HEK293 (cell line): ENCODE measurements at regions not wholly inside any gene's neighbourhood (a gene's known extent, or its start where the extent isn't known, plus 50 kb on each side); places are given as distances from the start of the nearest gene placed in this dataset.

Experiments
- ATF2 ChIP-seq: fragments of 450-650 bp; formaldehyde crosslinking; IDR thresholded peaks from 2 replicates; pipeline ENCODE4 v1.5.1; 2016; ENCODE audit warnings: missing biosample characterization, missing genetic modification characterization, low read depth
- CTCF ChIP-seq: fragments of 450-650 bp; formaldehyde crosslinking; IDR thresholded peaks from 2 replicates; pipeline ENCODE4 v1.5.1; 2016; ENCODE audit warnings: missing biosample characterization, missing genetic modification characterization
- HOXA7 ChIP-seq: sonication (generic); formaldehyde crosslinking; IDR thresholded peaks from 2 replicates; pipeline ENCODE4 v1.8.1; 2022; ENCODE audit warnings: missing genetic modification reagents, borderline replicate concordance
- ZBTB10 ChIP-seq: fragments of 450-650 bp; formaldehyde crosslinking; IDR thresholded peaks from 2 replicates; pipeline ENCODE4 v1.5.1; 2016; ENCODE audit warnings: missing biosample characterization, missing genetic modification characterization
- ZNF121 ChIP-seq: fragments of 450-650 bp; formaldehyde crosslinking; IDR thresholded peaks from 2 replicates; pipeline ENCODE4 v1.5.1; 2016; ENCODE audit warnings: missing biosample characterization, missing genetic modification characterization
- ZNF274 ChIP-seq, 2 experiments: fragments of 200-500 bp in 1 of 2; fragments of 450-650 bp in 1 of 2; sonication (Bioruptor generic) in 1 of 2; formaldehyde crosslinking in 1 of 2; IDR thresholded peaks; 2 replicates each; pipeline versions ENCODE4 v1.5.1 to v1.6.1; 2014 to 2016; ENCODE audit warnings: borderline replicate concordance in 1 of 2, inconsistent platforms in 1 of 2, low read length in 1 of 2, missing biosample characterization in 1 of 2, missing genetic modification characterization in 1 of 2
- ZNF324 ChIP-seq: fragments of 450-650 bp; formaldehyde crosslinking; IDR thresholded peaks from 2 replicates; pipeline ENCODE4 v1.5.1; 2016; ENCODE audit warnings: missing biosample characterization, missing genetic modification characterization
- ZNF335 ChIP-seq: fragments of 450-650 bp; formaldehyde crosslinking; conservative IDR thresholded peaks from 2 replicates; pipeline ENCODE4 v1.5.1; 2016; ENCODE audit warnings: missing biosample characterization, missing genetic modification characterization
- ZNF350 ChIP-seq: fragments of 450-650 bp; formaldehyde crosslinking; IDR thresholded peaks from 2 replicates; pipeline ENCODE4 v1.5.0; 2017; ENCODE audit warnings: missing biosample characterization, mild to moderate bottlenecking, missing genetic modification characterization
- ZNF514 ChIP-seq: fragments of 450-650 bp; formaldehyde crosslinking; IDR thresholded peaks from 2 replicates; pipeline ENCODE4 v1.5.1; 2016; ENCODE audit warnings: missing biosample characterization, missing genetic modification characterization
- ZNF580 ChIP-seq: fragments of 450-650 bp; formaldehyde crosslinking; IDR thresholded peaks from 2 replicates; pipeline ENCODE4 v1.5.1; 2016; ENCODE audit warnings: missing biosample characterization, missing genetic modification characterization
- ZNF654 ChIP-seq: fragments of 450-650 bp; formaldehyde crosslinking; IDR thresholded peaks from 2 replicates; pipeline ENCODE4 v1.5.1; 2016; ENCODE audit warnings: low read depth, missing biosample characterization, missing genetic modification characterization
- ZNF777 ChIP-seq: fragments of 450-650 bp; formaldehyde crosslinking; IDR thresholded peaks from 2 replicates; pipeline ENCODE4 v1.5.1; 2017; ENCODE audit warnings: missing biosample characterization, missing genetic modification characterization, borderline replicate concordance
- ZSCAN18 ChIP-seq: fragments of 450-650 bp; formaldehyde crosslinking; IDR thresholded peaks from 2 replicates; pipeline ENCODE4 v1.5.1; 2016; ENCODE audit warnings: missing biosample characterization, missing genetic modification characterization

GRCh38 chr14:66115740-66116502 is 370.2 kb upstream of the CCDC196 start:
- no peak for TF ChIP-seq ZNF350 (tag by site-specific recombination)
- no peak for TF ChIP-seq CTCF
- no peak for TF ChIP-seq ZSCAN18 (tag by site-specific recombination)
- no peak for TF ChIP-seq ZNF335
- no peak for TF ChIP-seq ZNF777 (tag by site-specific recombination)
- no peak for TF ChIP-seq ATF2 (tag by site-specific recombination)
- no peak for TF ChIP-seq ZNF580 (tag by site-specific recombination)
- no peak for TF ChIP-seq ZNF514
- no peak for TF ChIP-seq ZBTB10
- TF ChIP-seq ZNF654 (tag by site-specific recombination), result no peak
- TF ChIP-seq ZNF121 (tag by site-specific recombination), result no peak
- no peak for TF ChIP-seq ZNF324 (tag by site-specific recombination)
- TF ChIP-seq ZNF274 (IDR thresholded peaks at IDR 0.05; ENCODE audit: low read length), result no peak
- TF ChIP-seq ZNF274 (tag by site-specific recombination; IDR thresholded peaks at IDR 0.05; ENCODE audit: borderline replicate concordance), result no peak
- TF ChIP-seq HOXA7 (CRISPR knock-in tag), result no peak
